ENCODE measurements at regions not wholly inside any gene's neighbourhood (a gene's known extent, or its start where the extent isn't known, plus 50 kb on each side); places are given as distances from the start of the nearest gene placed in this dataset.

DNA sequence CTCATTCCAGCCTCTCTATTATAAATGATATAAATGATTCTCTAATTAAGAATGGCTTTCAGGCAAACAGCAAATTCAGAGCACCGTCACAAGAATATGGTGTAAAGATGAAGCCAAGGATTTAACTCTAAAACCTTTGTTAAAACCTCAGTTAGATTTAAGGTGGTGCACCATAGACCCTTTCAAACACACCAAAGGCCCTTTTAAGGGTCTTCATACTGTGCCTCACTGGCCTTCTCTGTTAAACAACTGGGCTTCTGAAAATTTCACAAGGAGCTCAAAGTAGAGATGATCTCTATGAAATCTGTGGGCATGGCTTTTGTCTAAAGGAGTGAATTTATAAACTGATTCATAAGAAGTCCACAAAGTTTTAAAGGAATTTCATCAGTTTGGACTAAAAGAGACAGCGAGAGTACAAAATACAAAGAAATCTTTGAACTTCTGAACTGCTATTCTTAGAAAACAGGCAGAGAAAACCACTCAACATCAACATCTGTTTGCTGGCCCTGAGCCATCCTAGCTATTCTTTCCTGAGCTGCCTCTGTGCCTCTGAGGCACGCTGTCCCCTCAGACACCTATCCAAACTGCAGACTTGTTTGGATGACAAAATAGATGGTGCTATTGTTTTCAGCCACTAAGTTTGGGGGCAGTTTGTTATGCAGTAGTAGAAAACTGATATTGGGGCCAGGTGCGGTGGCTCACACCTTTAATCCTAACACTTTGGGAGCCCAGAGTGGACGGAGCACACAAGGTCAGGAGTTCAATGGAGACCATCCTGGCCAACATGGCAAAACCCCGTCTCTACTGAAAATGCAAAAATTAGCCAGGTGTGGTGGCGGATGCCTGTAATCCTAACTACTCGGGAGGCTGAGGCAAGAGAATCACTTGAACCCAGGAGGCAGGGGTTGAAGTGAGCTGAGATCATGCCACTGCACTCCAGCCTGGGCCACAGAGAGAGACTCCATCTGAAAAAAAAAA is 72.9 kb upstream of the MYCN start:
- no peak for ATAC-seq (ENCODE audit: insufficient number of reproducible peaks, low FRiP score, low read depth)
- Histone ChIP-seq H3K4me1 (ENCODE audit: control insufficient read depth in 1 of 2, low read depth in 2 of 2) (no peaks in the 10 kb centered on the region), H3K27ac (no peak overlapping the region), H3K4me3 (no peak overlapping the region), H3K36me3 (no peaks in the 10 kb centered on the region), H3K9me3 (no peaks in the 10 kb centered on the region), H3K27me3 (replicated peaks; ENCODE audit: insufficient read depth) (no peaks in the 10 kb centered on the region)
- DNase-seq (ENCODE audit: low spot score), result no peak
- TF ChIP-seq, protein P1, sequence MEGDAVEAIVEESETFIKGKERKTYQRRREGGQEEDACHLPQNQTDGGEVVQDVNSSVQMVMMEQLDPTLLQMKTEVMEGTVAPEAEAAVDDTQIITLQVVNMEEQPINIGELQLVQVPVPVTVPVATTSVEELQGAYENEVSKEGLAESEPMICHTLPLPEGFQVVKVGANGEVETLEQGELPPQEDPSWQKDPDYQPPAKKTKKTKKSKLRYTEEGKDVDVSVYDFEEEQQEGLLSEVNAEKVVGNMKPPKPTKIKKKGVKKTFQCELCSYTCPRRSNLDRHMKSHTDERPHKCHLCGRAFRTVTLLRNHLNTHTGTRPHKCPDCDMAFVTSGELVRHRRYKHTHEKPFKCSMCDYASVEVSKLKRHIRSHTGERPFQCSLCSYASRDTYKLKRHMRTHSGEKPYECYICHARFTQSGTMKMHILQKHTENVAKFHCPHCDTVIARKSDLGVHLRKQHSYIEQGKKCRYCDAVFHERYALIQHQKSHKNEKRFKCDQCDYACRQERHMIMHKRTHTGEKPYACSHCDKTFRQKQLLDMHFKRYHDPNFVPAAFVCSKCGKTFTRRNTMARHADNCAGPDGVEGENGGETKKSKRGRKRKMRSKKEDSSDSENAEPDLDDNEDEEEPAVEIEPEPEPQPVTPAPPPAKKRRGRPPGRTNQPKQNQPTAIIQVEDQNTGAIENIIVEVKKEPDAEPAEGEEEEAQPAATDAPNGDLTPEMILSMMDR (IDR thresholded peaks at IDR 0.05), result no peak

GRCh38 chr2:15868186-15868585 is 72.2 kb upstream of the MYCN start:
- Histone ChIP-seq H3K9me3 (no peaks in the 10 kb centered on the region), H3K4me1 (ENCODE audit: control insufficient read depth in 1 of 2, low read depth in 2 of 2) (no peaks in the 10 kb centered on the region), H3K36me3 (no peaks in the 10 kb centered on the region), H3K27ac (no peak overlapping the region), H3K27me3 (replicated peaks; ENCODE audit: insufficient read depth) (no peaks in the 10 kb centered on the region), H3K4me3 (no peak overlapping the region)
- no peak for DNase-seq (ENCODE audit: low spot score)
- TF ChIP-seq, protein P1 (IDR thresholded peaks at IDR 0.05), result no peak
- ATAC-seq (ENCODE audit: insufficient number of reproducible peaks, low FRiP score, low read depth), result no peak

DNA sequence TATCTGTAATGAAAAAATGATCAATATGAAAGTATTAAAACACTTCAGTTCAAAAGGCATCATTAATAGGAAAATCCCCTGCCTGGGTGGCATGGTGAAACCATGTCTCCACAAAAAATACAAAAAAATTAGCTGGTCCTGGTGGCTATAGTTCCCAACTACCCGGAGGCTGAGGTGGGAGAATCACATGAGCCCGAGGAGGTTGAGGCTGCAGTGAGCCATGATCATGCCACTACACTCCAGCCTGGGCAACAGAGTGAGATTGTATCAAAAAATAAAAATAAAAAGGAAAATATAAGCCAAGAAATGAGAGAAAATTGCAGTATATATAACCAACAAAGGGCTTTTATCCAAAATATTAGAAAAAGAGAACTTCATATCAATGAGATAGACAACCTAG is 71.6 kb upstream of the MYCN start:
- H3K27ac ChIP-seq, result no peak overlapping the region
- no peak for DNase-seq (ENCODE audit: low spot score)
- no peak for ATAC-seq (ENCODE audit: insufficient number of reproducible peaks, low FRiP score, low read depth)
- TF ChIP-seq, protein P1 (IDR thresholded peaks at IDR 0.05), result no peak
- H3K27me3 ChIP-seq (replicated peaks; ENCODE audit: insufficient read depth), result no peaks in the 10 kb centered on the region
- H3K9me3 ChIP-seq, result no peaks in the 10 kb centered on the region
- no peaks in the 10 kb centered on the region for H3K36me3 ChIP-seq
- H3K4me1 ChIP-seq (ENCODE audit: control insufficient read depth in 1 of 2, low read depth in 2 of 2), result no peaks in the 10 kb centered on the region
- H3K4me3 ChIP-seq, result no peak overlapping the region

DNA sequence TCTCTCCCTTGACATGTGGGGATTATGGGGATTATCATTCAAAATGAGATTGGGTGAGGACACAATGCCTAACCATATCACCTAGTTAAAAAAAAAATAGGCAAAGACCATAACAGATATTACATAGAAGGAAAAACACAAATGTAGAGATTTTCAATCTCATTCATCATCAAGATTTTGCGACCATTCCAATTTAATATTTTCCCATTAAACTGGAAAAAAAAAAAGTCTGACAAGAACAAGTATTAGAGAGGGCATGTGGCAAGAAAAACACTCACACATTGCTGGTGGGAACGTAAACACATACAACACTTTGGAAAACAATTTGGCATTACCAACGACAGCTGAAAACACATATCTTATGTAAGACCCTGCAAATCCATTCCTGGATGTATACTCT is 71.0 kb upstream of the MYCN start:
- no peak for ATAC-seq (ENCODE audit: insufficient number of reproducible peaks, low FRiP score, low read depth)
- H3K36me3 ChIP-seq, result no peaks in the 10 kb centered on the region
- no peaks in the 10 kb centered on the region for H3K27me3 ChIP-seq (replicated peaks; ENCODE audit: insufficient read depth)
- H3K4me3 ChIP-seq, result no peak overlapping the region
- TF ChIP-seq, protein P1 (IDR thresholded peaks at IDR 0.05), result no peak
- H3K27ac ChIP-seq, result no peak overlapping the region
- no peaks in the 10 kb centered on the region for H3K9me3 ChIP-seq
- no peak for DNase-seq (ENCODE audit: low spot score)
- no peaks in the 10 kb centered on the region for H3K4me1 ChIP-seq (ENCODE audit: control insufficient read depth in 1 of 2, low read depth in 2 of 2)

GRCh38 chr2:15869871-15870270 is 70.5 kb upstream of the MYCN start:
- H3K4me3 ChIP-seq, result no peak overlapping the region
- ATAC-seq (ENCODE audit: insufficient number of reproducible peaks, low FRiP score, low read depth), result no peak
- no peaks in the 10 kb centered on the region for H3K27me3 ChIP-seq (replicated peaks; ENCODE audit: insufficient read depth)
- no peak overlapping the region for H3K27ac ChIP-seq
- H3K4me1 ChIP-seq (ENCODE audit: control insufficient read depth in 1 of 2, low read depth in 2 of 2), result no peaks in the 10 kb centered on the region
- no peaks in the 10 kb centered on the region for H3K36me3 ChIP-seq
- DNase-seq (ENCODE audit: low spot score), result no peak
- TF ChIP-seq, protein P1 (IDR thresholded peaks at IDR 0.05), result no peak
- no peaks in the 10 kb centered on the region for H3K9me3 ChIP-seq

All from thoracic aorta (tissue), 2 donors.